GM06990 (cell line): ENCODE measurements at regions not wholly inside any gene's neighbourhood (a gene's known extent, or its start where the extent isn't known, plus 50 kb on each side); places are given as distances from the start of the nearest gene placed in this dataset.
A peak's percentile ranks its signal among the peaks of the same experiment; 100 is the strongest.

ENCODE experiments used
- DNase-seq: peaks from one replicate; pipeline ENCODE4 v3.0.0-alpha.2; 2011; ENCODE audit not compliant: insufficient read length; ENCODE audit errors: extremely low read depth
- H3K27me3 ChIP-seq: replicated peaks from 2 replicates; pipeline ENCODE4 v1.6.0; 2011; ENCODE audit warnings: low read length; ENCODE audit not compliant: control insufficient read depth, insufficient read depth
- H3K36me3 ChIP-seq: 2 replicates; pipeline ENCODE4 v1.5.1; 2011; ENCODE audit warnings: low read length; ENCODE audit not compliant: control insufficient read depth, insufficient read depth
- H3K4me3 ChIP-seq: replicated peaks from 2 replicates; pipeline ENCODE4 v1.5.1; 2011; ENCODE audit warnings: low read depth, mild to moderate bottlenecking, control low read depth, low read length
- CTCF ChIP-seq: IDR thresholded peaks from 2 replicates; pipeline ENCODE4 v1.5.1; 2011; ENCODE audit warnings: low read length, control low read depth, mild to moderate bottlenecking, inconsistent platforms; ENCODE audit not compliant: insufficient read depth, poor library complexity, severe bottlenecking

GRCh38 chr7:131026297-131027000 lies 292.4 kb upstream of the KLF14 start:
- Histone ChIP-seq H3K27me3 (no peaks in the 10 kb centered on the region), H3K36me3 (no peaks in the 10 kb centered on the region), H3K4me3 (no peak overlapping the region)
- no peak for DNase-seq
- no peak for TF ChIP-seq CTCF

- Histone ChIP-seq H3K27me3 (no peaks in the 10 kb centered on the region), H3K4me3 (no peak overlapping the region), H3K36me3 (no peaks in the 10 kb centered on the region)
- TF ChIP-seq CTCF, result no peak
- no peak for DNase-seq
Observed at GRCh38 chr7:131027287-131027773, 293.3 kb upstream of the KLF14 start.

GRCh38 chr7:131028295-131028694 lies 294.3 kb upstream of the KLF14 start:
- TF ChIP-seq CTCF, result no peak
- no peaks in the 10 kb centered on the region for H3K27me3 ChIP-seq
- DNase-seq, result no peak
- H3K36me3 ChIP-seq, result no peaks in the 10 kb centered on the region
- no peak overlapping the region for H3K4me3 ChIP-seq

GRCh38 chr7:131029002-131029401 lies 295.0 kb upstream of the KLF14 start:
- Histone ChIP-seq H3K4me3 (no peak overlapping the region), H3K27me3 (no peaks in the 10 kb centered on the region), H3K36me3 (no peaks in the 10 kb centered on the region; the same call in 1 of the 2 replicates)
- no peak for TF ChIP-seq CTCF
- no peak for DNase-seq

- peak; percentile 84 for DNase-seq
- TF ChIP-seq CTCF, result no peak
- H3K4me3 ChIP-seq, result no peak overlapping the region; the same call in 1 of the 2 replicates
- H3K27me3 ChIP-seq, result no peaks in the 10 kb centered on the region
- H3K36me3 ChIP-seq, result no peaks in the 10 kb centered on the region; the same call in 1 of the 2 replicates
Observed at GRCh38 chr7:131031099-131031868, 296.4 kb upstream of the MKLN1 start.
